ENCODE measurements at regions not wholly inside any gene's neighbourhood (a gene's known extent, or its start where the extent isn't known, plus 50 kb on each side); places are given as distances from the start of the nearest gene placed in this dataset.
A peak's percentile ranks its signal among the peaks of the same experiment; 100 is the strongest.

- DNase-seq (ENCODE audit: low read depth), result no peak
- no peak for TF ChIP-seq CTCF (conservative IDR thresholded peaks at IDR 0.05; ENCODE audit: low read depth, low read length)
- H3K4me3 ChIP-seq (ENCODE audit: low read depth, low read length), result no peak overlapping the region
These were observed 76.5 kb upstream of the NUDT7 start for GRCh38 chr16:77645764-77646163.

- H3K4me3 ChIP-seq (ENCODE audit: low read depth, low read length), result no peak overlapping the region
- no peak for DNase-seq (ENCODE audit: low read depth)
- TF ChIP-seq CTCF (conservative IDR thresholded peaks at IDR 0.05; ENCODE audit: low read depth, low read length), result no peak
These were observed 74.6 kb upstream of the NUDT7 start for GRCh38 chr16:77647726-77648125.

DNA sequence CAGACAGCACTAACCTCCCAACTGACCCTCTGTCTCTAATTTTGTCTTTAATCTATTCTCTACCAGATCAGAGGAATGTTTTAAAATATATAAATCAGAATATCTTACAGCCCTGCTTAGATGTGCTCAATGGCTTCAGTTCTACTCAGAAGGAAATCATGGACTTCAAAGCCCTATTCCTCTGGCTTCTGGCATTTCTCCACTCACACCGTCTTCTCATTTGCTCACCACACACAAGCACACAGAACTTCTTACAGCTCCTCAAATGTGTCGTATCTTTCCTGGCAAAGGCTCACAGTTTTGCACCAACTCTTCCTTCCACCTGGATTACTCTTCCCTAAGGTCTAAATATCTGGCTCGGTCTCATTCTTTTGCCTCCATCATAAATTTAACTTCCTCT is 71.6 kb upstream of the NUDT7 start:
- no peak for TF ChIP-seq CTCF (conservative IDR thresholded peaks at IDR 0.05; ENCODE audit: low read depth, low read length)
- no peak overlapping the region for H3K4me3 ChIP-seq (ENCODE audit: low read depth, low read length)
- DNase-seq (ENCODE audit: low read depth), result no peak

GRCh38 chr16:77652399-77652798 is 69.9 kb upstream of the NUDT7 start:
- TF ChIP-seq CTCF (conservative IDR thresholded peaks at IDR 0.05; ENCODE audit: low read depth, low read length), result no peak

GRCh38 chr16:77657016-77657415 is 65.3 kb upstream of the NUDT7 start:
- peak; percentile 38 for TF ChIP-seq CTCF (conservative IDR thresholded peaks at IDR 0.05; ENCODE audit: low read depth, low read length)
- no peak overlapping the region for H3K4me3 ChIP-seq (ENCODE audit: low read depth, low read length)
- peak; percentile 7 for DNase-seq (ENCODE audit: low read depth)

More at GRCh38 chr16:77652399-77652798, 69.9 kb upstream of the NUDT7 start:
- DNase-seq (ENCODE audit: low read depth), result no peak
- no peak overlapping the region for H3K4me3 ChIP-seq (ENCODE audit: low read depth, low read length)

GRCh38 chr16:77660311-77660710 is 62.0 kb upstream of the NUDT7 start:
- H3K4me3 ChIP-seq (ENCODE audit: low read depth, low read length), result no peak overlapping the region
- peak; percentile 76 for TF ChIP-seq CTCF (conservative IDR thresholded peaks at IDR 0.05; ENCODE audit: low read depth, low read length)
- DNase-seq (ENCODE audit: low read depth), result peak; percentile 12

GRCh38 chr16:77662246-77662645 is 60.1 kb upstream of the NUDT7 start:
- no peak for TF ChIP-seq CTCF (conservative IDR thresholded peaks at IDR 0.05; ENCODE audit: low read depth, low read length)
- DNase-seq (ENCODE audit: low read depth), result no peak
- no peak overlapping the region for H3K4me3 ChIP-seq (ENCODE audit: low read depth, low read length)

All from epithelial cell of proximal tubule (primary cell).